ENCODE measurements at regions not wholly inside any gene's neighbourhood (a gene's known extent, or its start where the extent isn't known, plus 50 kb on each side); places are given as distances from the start of the nearest gene placed in this dataset.

GRCh38 chr12:77274926-77275325 is 209.6 kb upstream of the E2F7 start:
- H3K27ac ChIP-seq = no peak overlapping the region
- no peaks in the 10 kb centered on the region for H4K20me1 ChIP-seq (ENCODE audit: insufficient read depth, poor library complexity, severe bottlenecking)
- TF ChIP-seq CTCF (IDR thresholded peaks at IDR 0.05; ENCODE audit: poor library complexity) (no peak), EZH2phosphoT487 (IDR thresholded peaks at IDR 0.05; ENCODE audit: low read depth, severe bottlenecking, unreplicated experiment) (no peak), EZH2 (IDR thresholded peaks at IDR 0.05; ENCODE audit: borderline replicate concordance) (no peak)
- H3K9me2 ChIP-seq (replicated peaks; ENCODE audit: insufficient read depth) = no peaks in the 10 kb centered on the region
- no peak overlapping the region for H3K4me3 ChIP-seq
- H3K79me2 ChIP-seq = no peaks in the 10 kb centered on the region
- no peaks in the 10 kb centered on the region for H3K27me3 ChIP-seq
- DNase-seq (ENCODE audit: low spot score) = no peak
- H3K4me2 ChIP-seq = no peak overlapping the region
- H3K9me3 ChIP-seq (ENCODE audit: low read depth) = no peaks in the 10 kb centered on the region
- WGBS (ENCODE audit: low lambda C conversion rate, missing lambda C conversion rate) = 68% methylated on average over 1 of the region's 1 CpG
- no peaks in the 10 kb centered on the region for H3K36me3 ChIP-seq (replicated peaks; ENCODE audit: insufficient read depth, low read depth)
- H2AFZ ChIP-seq = no peak overlapping the region
- no peaks in the 10 kb centered on the region for H3K4me1 ChIP-seq (ENCODE audit: insufficient read depth)

- no peaks in the 10 kb centered on the region for H4K20me1 ChIP-seq (ENCODE audit: insufficient read depth, poor library complexity, severe bottlenecking)
- no peak overlapping the region for H3K4me2 ChIP-seq
- no peaks in the 10 kb centered on the region for H3K9me3 ChIP-seq (ENCODE audit: low read depth)
- no peaks in the 10 kb centered on the region for H3K79me2 ChIP-seq
- no peak overlapping the region for H2AFZ ChIP-seq
- no peaks in the 10 kb centered on the region for H3K27me3 ChIP-seq
- H3K4me1 ChIP-seq (ENCODE audit: insufficient read depth) = no peaks in the 10 kb centered on the region
- WGBS (ENCODE audit: low lambda C conversion rate, missing lambda C conversion rate) = 59% methylated on average over 1 of the region's 1 CpG
- no peak overlapping the region for H3K4me3 ChIP-seq
- TF ChIP-seq EZH2 (IDR thresholded peaks at IDR 0.05; ENCODE audit: borderline replicate concordance) = no peak
- TF ChIP-seq EZH2phosphoT487 (IDR thresholded peaks at IDR 0.05; ENCODE audit: low read depth, severe bottlenecking, unreplicated experiment) = no peak
- no peak for TF ChIP-seq CTCF (IDR thresholded peaks at IDR 0.05; ENCODE audit: poor library complexity)
- no peak overlapping the region for H3K27ac ChIP-seq
- no peak for DNase-seq (ENCODE audit: low spot score)
- no peaks in the 10 kb centered on the region for H3K9me2 ChIP-seq (replicated peaks; ENCODE audit: insufficient read depth)
- no peaks in the 10 kb centered on the region for H3K36me3 ChIP-seq (replicated peaks; ENCODE audit: insufficient read depth, low read depth)
Measured at GRCh38 chr12:77273898-77274297, 208.5 kb upstream of the E2F7 start.

GRCh38 chr12:77256956-77257355 is 191.6 kb upstream of the E2F7 start:
- no peaks in the 10 kb centered on the region for H3K36me3 ChIP-seq (replicated peaks; ENCODE audit: insufficient read depth, low read depth)
- no peaks in the 10 kb centered on the region for H4K20me1 ChIP-seq (ENCODE audit: insufficient read depth, poor library complexity, severe bottlenecking)
- DNase-seq (ENCODE audit: low spot score) = no peak
- no peak overlapping the region for H3K4me2 ChIP-seq
- no peaks in the 10 kb centered on the region for H3K27me3 ChIP-seq
- no peak overlapping the region for H3K4me3 ChIP-seq
- H3K9me3 ChIP-seq (ENCODE audit: low read depth) = no peaks in the 10 kb centered on the region
- no peaks in the 10 kb centered on the region for H3K79me2 ChIP-seq
- H3K4me1 ChIP-seq (ENCODE audit: insufficient read depth) = no peaks in the 10 kb centered on the region
- TF ChIP-seq EZH2 (IDR thresholded peaks at IDR 0.05; ENCODE audit: borderline replicate concordance) = no peak
- TF ChIP-seq EZH2phosphoT487 (IDR thresholded peaks at IDR 0.05; ENCODE audit: low read depth, severe bottlenecking, unreplicated experiment) = no peak
- no peak for TF ChIP-seq CTCF (IDR thresholded peaks at IDR 0.05; ENCODE audit: poor library complexity)
- no peak overlapping the region for H3K27ac ChIP-seq
- 79% methylated on average over 1 of the region's 1 CpG for WGBS (ENCODE audit: low lambda C conversion rate, missing lambda C conversion rate)
- no peak overlapping the region for H2AFZ ChIP-seq
- H3K9me2 ChIP-seq (replicated peaks; ENCODE audit: insufficient read depth) = no peaks in the 10 kb centered on the region

DNA sequence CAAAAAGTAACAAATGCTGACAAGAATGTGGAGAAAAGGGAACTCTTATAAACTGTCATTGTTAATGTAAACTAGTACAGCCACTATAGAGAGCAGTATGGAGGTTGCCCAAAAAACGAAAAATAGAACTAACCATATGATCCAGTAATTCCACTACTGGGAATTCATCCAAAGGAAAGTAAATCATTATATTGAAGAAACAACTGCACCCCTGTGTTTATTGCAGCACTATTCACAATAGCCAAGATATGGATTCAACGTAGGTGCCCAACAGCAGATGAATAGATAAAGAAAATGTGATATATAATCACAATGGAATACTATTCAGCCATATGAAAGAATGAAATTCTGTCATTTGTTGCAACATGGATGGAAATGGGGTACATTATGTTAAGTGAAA is 188.0 kb upstream of the E2F7 start:
- Histone ChIP-seq H3K4me3 (no peak overlapping the region), H3K4me2 (no peak overlapping the region), H3K9me3 (ENCODE audit: low read depth) (no peaks in the 10 kb centered on the region), H3K27ac (no peak overlapping the region), H3K36me3 (replicated peaks; ENCODE audit: insufficient read depth, low read depth) (no peaks in the 10 kb centered on the region), H2AFZ (no peak overlapping the region), H3K79me2 (no peaks in the 10 kb centered on the region), H3K4me1 (ENCODE audit: insufficient read depth) (no peaks in the 10 kb centered on the region), H3K27me3 (no peaks in the 10 kb centered on the region), H3K9me2 (replicated peaks; ENCODE audit: insufficient read depth) (no peaks in the 10 kb centered on the region), H4K20me1 (ENCODE audit: insufficient read depth, poor library complexity, severe bottlenecking) (no peaks in the 10 kb centered on the region)
- WGBS (ENCODE audit: low lambda C conversion rate, missing lambda C conversion rate) = 80% methylated on average over 2 of the region's 2 CpGs
- DNase-seq (ENCODE audit: low spot score) = no peak
- TF ChIP-seq EZH2 (IDR thresholded peaks at IDR 0.05; ENCODE audit: borderline replicate concordance) (no peak), EZH2phosphoT487 (IDR thresholded peaks at IDR 0.05; ENCODE audit: low read depth, severe bottlenecking, unreplicated experiment) (no peak), CTCF (IDR thresholded peaks at IDR 0.05; ENCODE audit: poor library complexity) (no peak)
